ENCODE measurements at regions not wholly inside any gene's neighbourhood (a gene's known extent, or its start where the extent isn't known, plus 50 kb on each side); places are given as distances from the start of the nearest gene placed in this dataset.

DNA sequence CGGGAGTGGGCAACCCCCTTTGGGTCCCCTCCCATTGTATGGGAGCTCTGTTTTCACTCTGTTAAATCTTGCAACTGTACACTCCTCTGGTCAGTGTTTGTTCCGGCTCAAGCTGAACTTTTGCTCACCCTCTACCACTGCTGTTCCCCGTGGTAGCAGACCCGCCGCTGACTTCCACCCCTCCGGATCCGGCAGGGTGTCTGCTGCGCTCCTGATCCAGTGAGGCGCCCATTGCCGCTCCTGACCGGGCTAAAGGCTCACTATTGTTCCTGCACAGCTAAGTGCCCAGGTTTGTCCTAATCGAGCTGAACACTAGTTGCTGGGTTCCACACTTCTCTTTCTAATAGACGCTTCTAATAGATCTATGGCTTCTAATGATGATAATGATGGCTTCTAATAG is 488.6 kb downstream of the MRPL39 start:
- Histone ChIP-seq H3K36me3 (ENCODE audit: control insufficient read depth in 2 of 2, extremely low read depth in 1 of 2, insufficient read depth in 2 of 2, low read length in 2 of 2) (no peaks in the 10 kb centered on the region), H3K4me2 (ENCODE audit: insufficient read depth, low read length) (no peak overlapping the region), H4K20me1 (replicated peaks; ENCODE audit: control insufficient read depth, extremely low read depth, insufficient read depth, low read length) (no peaks in the 10 kb centered on the region), H2AFZ (ENCODE audit: low read depth, low read length) (no peak overlapping the region), H3K27me3 (ENCODE audit: control insufficient read depth in 2 of 2, insufficient read depth in 2 of 2, low read length in 2 of 2) (no peaks in the 10 kb centered on the region), H3K27ac (ENCODE audit: insufficient read depth, low read depth, low read length) (no peak overlapping the region), H3K9me1 (replicated peaks; ENCODE audit: control insufficient read depth, extremely low read depth, insufficient read depth, low read length) (no peaks in the 10 kb centered on the region), H3K9ac (replicated peaks; ENCODE audit: extremely low read depth, insufficient read depth, low read length) (no peak overlapping the region), H3K9me3 (replicated peaks; ENCODE audit: control insufficient read depth, insufficient read depth, low read length) (peaks cover 6% of the 10 kb centered on the region), H3K4me1 (ENCODE audit: control insufficient read depth, extremely low read depth, insufficient read depth, low read length) (no peaks in the 10 kb centered on the region), H3K79me2 (ENCODE audit: control insufficient read depth, insufficient read depth, low read length) (no peaks in the 10 kb centered on the region), H3K4me3 (replicated peaks in 1 of 3; ENCODE audit: insufficient read depth in 1 of 3, low read depth in 1 of 3, low read length in 3 of 3) (no peak overlapping the region)
- TF ChIP-seq MYC (IDR thresholded peaks at IDR 0.05; ENCODE audit: low read depth, low read length) (no peak), CTCF (IDR thresholded peaks at IDR 0.05; ENCODE audit: extremely low read depth in 1 of 2, insufficient read depth in 1 of 2, low read depth in 1 of 2, low read length in 2 of 2) (no peak), GATA2 (IDR thresholded peaks at IDR 0.05; ENCODE audit: insufficient read depth, insufficient read length, low read depth, low read length) (no peak), POLR2A (IDR thresholded peaks at IDR 0.05; ENCODE audit: low read depth, low read length) (no peak), JUN (IDR thresholded peaks at IDR 0.05; ENCODE audit: borderline replicate concordance, insufficient read depth, insufficient read length, low read depth) (no peak), EZH2 (IDR thresholded peaks at IDR 0.05; ENCODE audit: borderline replicate concordance, low read depth, low read length, severe bottlenecking) (no peak), POLR2AphosphoS5 (IDR thresholded peaks at IDR 0.05; ENCODE audit: insufficient read depth, low read depth, low read length) (no peak), FOS (IDR thresholded peaks at IDR 0.05; ENCODE audit: borderline replicate concordance, insufficient read depth, low read length) (no peak)
- TF ChIP-seq, protein P1, sequence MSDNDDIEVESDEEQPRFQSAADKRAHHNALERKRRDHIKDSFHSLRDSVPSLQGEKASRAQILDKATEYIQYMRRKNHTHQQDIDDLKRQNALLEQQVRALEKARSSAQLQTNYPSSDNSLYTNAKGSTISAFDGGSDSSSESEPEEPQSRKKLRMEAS (IDR thresholded peaks at IDR 0.05; ENCODE audit: insufficient read depth, insufficient read length): no peak
- intact Hi-C loops (cut with micrococcal nuclease): no loop called here
- ChIA-PET POLR2A (no interaction called here), CTCF (no interaction called here)
- dilution Hi-C loops (cut with MboI; ENCODE audit: extremely low pct_ligation_motif_present, low sequenced_read_pairs): no loop called here
- DNase-seq (ENCODE audit: low read depth, low spot score): no peak
- no peak for FAIRE-seq
- no TSS peak for BruUV-seq (replicated peaks)

Data from endothelial cell of umbilical vein (primary cell).